ENCODE measurements at regions not wholly inside any gene's neighbourhood (a gene's known extent, or its start where the extent isn't known, plus 50 kb on each side); places are given as distances from the start of the nearest gene placed in this dataset.

- DNase-seq (ENCODE audit: low spot score) (no peak), ATAC-seq (no peak)
- Histone ChIP-seq H2AFZ (no peak overlapping the region), H3K27me3 (ENCODE audit: insufficient read depth) (no peaks in the 10 kb centered on the region), H3K27ac (ENCODE audit: low read depth) (peak overlapping the region; percentile 64), H4K20me1 (replicated peaks; ENCODE audit: insufficient read depth) (no peaks in the 10 kb centered on the region), H3K79me2 (replicated peaks; ENCODE audit: insufficient read depth) (no peaks in the 10 kb centered on the region), H3K9me2 (ENCODE audit: insufficient read depth) (peaks cover 8% of the 10 kb centered on the region; the same call in 1 of the 2 replicates), H3K4me2 (no peak overlapping the region), H3K4me3 (no peak overlapping the region), H3K4me1 (ENCODE audit: insufficient read depth) (peaks cover 29% of the 10 kb centered on the region), H3K36me3 (ENCODE audit: insufficient read depth) (no peaks in the 10 kb centered on the region), H3F3A (replicated peaks; ENCODE audit: low read depth) (no peaks in the 10 kb centered on the region)
- Mint-ChIP-seq H3K4me1 (peaks cover 46% of the 10 kb centered on the region), H3K4me3 (no peak overlapping the region), H3K27ac (peak overlapping the region; percentile 36; the same call in 1 of the 2 replicates), H3K9me3 (no peaks in the 10 kb centered on the region), H3K27me3 (ENCODE audit: insufficient read depth, low read depth, poor library complexity) (no peaks in the 10 kb centered on the region), H3K36me3 (ENCODE audit: low read depth) (no peaks in the 10 kb centered on the region)
- TF ChIP-seq STAT1 (IDR thresholded peaks at IDR 0.05; ENCODE audit: unreplicated experiment) (no peak), POLR2AphosphoS5 (IDR thresholded peaks at IDR 0.05; ENCODE audit: low read depth) (no peak), ZNF114 (CRISPR knock-in tag; IDR thresholded peaks at IDR 0.05) (no peak), ETS1 (IDR thresholded peaks at IDR 0.05) (no peak), ZNF462 (CRISPR knock-in tag; IDR thresholded peaks at IDR 0.05) (no peak), EZH2 (IDR thresholded peaks at IDR 0.05; ENCODE audit: low read depth, unreplicated experiment) (no peak), CTCF (conservative IDR thresholded peaks at IDR 0.05; ENCODE audit: low read depth in 2 of 2) (no peak), JUNB (IDR thresholded peaks at IDR 0.05; ENCODE audit: unreplicated experiment) (no peak), NANOG (IDR thresholded peaks at IDR 0.05; ENCODE audit: borderline replicate concordance) (no peak), REST (IDR thresholded peaks at IDR 0.05; ENCODE audit: unreplicated experiment) (no peak)
Measured at GRCh38 chr20:6909608-6910007, 142.1 kb downstream of the BMP2 start.

All from GM23338 (cell line).